ENCODE measurements at regions not wholly inside any gene's neighbourhood (a gene's known extent, or its start where the extent isn't known, plus 50 kb on each side); places are given as distances from the start of the nearest gene placed in this dataset.
"Not testable (repeated sequence)": the region's sequence is repeated elsewhere in the genome, so short reads cannot be mapped to it uniquely, and the experiment has no call there.

- no peaks in the 10 kb centered on the region for H3K27me3 Mint-ChIP-seq
- no peaks in the 10 kb centered on the region for H3K9me3 Mint-ChIP-seq
- H3K4me3 Mint-ChIP-seq = no peak overlapping the region
- no peak overlapping the region for H3K27ac Mint-ChIP-seq
- H3K36me3 Mint-ChIP-seq (ENCODE audit: low read depth) = no peaks in the 10 kb centered on the region
- H3K4me1 Mint-ChIP-seq = no peaks in the 10 kb centered on the region
- no peak for DNase-seq
- intact Hi-C loops (cut with micrococcal nuclease) = loop anchor here (2.0 to 10.0 kb wide), 2 partner anchors 139 to 659 kb away; no protein-coding TSS in a partner anchor
Measured at GRCh38 chr21:24514081-24514733, 1093.1 kb downstream of the MRPL39 start.

- no peaks in the 10 kb centered on the region for H3K4me1 Mint-ChIP-seq
- H3K9me3 Mint-ChIP-seq = no peaks in the 10 kb centered on the region
- no peak overlapping the region for H3K4me3 Mint-ChIP-seq
- H3K27me3 Mint-ChIP-seq = no peaks in the 10 kb centered on the region
- DNase-seq = no peak
- no peak overlapping the region for H3K27ac Mint-ChIP-seq
- H3K36me3 Mint-ChIP-seq (ENCODE audit: low read depth) = no peaks in the 10 kb centered on the region
- intact Hi-C loops (cut with micrococcal nuclease) = no loop called here
Measured at GRCh38 chr21:24509131-24509530, 1098.2 kb downstream of the MRPL39 start.

- peaks cover 2% of the 10 kb centered on the region for H3K36me3 Mint-ChIP-seq (ENCODE audit: low read depth)
- H3K4me3 Mint-ChIP-seq = no peak overlapping the region
- DNase-seq = no peak
- H3K27ac Mint-ChIP-seq = no peak overlapping the region
- intact Hi-C loops (cut with micrococcal nuclease) = no loop called here
- H3K9me3 Mint-ChIP-seq = no peaks in the 10 kb centered on the region
- H3K27me3 Mint-ChIP-seq = no peaks in the 10 kb centered on the region
- no peaks in the 10 kb centered on the region for H3K4me1 Mint-ChIP-seq
Measured at GRCh38 chr21:24486973-24487372, 1120.3 kb downstream of the MRPL39 start.

GRCh38 chr21:24483361-24483760 is 1123.9 kb downstream of the MRPL39 start:
- DNase-seq; H3K9me3 Mint-ChIP-seq; intact Hi-C loops (cut with micrococcal nuclease); H3K27ac Mint-ChIP-seq; H3K4me1 Mint-ChIP-seq; H3K4me3 Mint-ChIP-seq; H3K36me3 Mint-ChIP-seq (ENCODE audit: low read depth); H3K27me3 Mint-ChIP-seq: not testable (repeated sequence)

GRCh38 chr21:24470852-24471251 is 1136.4 kb downstream of the MRPL39 start:
- intact Hi-C loops (cut with micrococcal nuclease) = no loop called here
- Mint-ChIP-seq H3K9me3 (peaks cover 3% of the 10 kb centered on the region), H3K4me3 (no peak overlapping the region), H3K4me1 (no peaks in the 10 kb centered on the region), H3K27ac (no peak overlapping the region), H3K36me3 (ENCODE audit: low read depth) (no peaks in the 10 kb centered on the region), H3K27me3 (no peaks in the 10 kb centered on the region)
- DNase-seq = no peak

- no peak overlapping the region for H3K27ac Mint-ChIP-seq
- intact Hi-C loops (cut with micrococcal nuclease) = no loop called here
- no peak overlapping the region for H3K4me3 Mint-ChIP-seq
- no peaks in the 10 kb centered on the region for H3K9me3 Mint-ChIP-seq
- no peaks in the 10 kb centered on the region for H3K4me1 Mint-ChIP-seq
- H3K27me3 Mint-ChIP-seq = no peaks in the 10 kb centered on the region
- no peak for DNase-seq
- no peaks in the 10 kb centered on the region for H3K36me3 Mint-ChIP-seq (ENCODE audit: low read depth)
Measured at GRCh38 chr21:24456358-24456757, 1150.9 kb downstream of the MRPL39 start.

GRCh38 chr21:24450119-24450518 is 1157.2 kb downstream of the MRPL39 start:
- H3K27me3 Mint-ChIP-seq = no peaks in the 10 kb centered on the region
- intact Hi-C loops (cut with micrococcal nuclease) = no loop called here
- H3K27ac Mint-ChIP-seq = no peak overlapping the region
- H3K9me3 Mint-ChIP-seq = no peaks in the 10 kb centered on the region
- H3K36me3 Mint-ChIP-seq (ENCODE audit: low read depth) = peaks cover 5% of the 10 kb centered on the region
- no peak overlapping the region for H3K4me3 Mint-ChIP-seq
- DNase-seq = no peak
- no peaks in the 10 kb centered on the region for H3K4me1 Mint-ChIP-seq

GRCh38 chr21:24445517-24445916 is 1161.8 kb downstream of the MRPL39 start:
- intact Hi-C loops (cut with micrococcal nuclease) = no loop called here

GRCh38 chr21:24444736-24445135 is 1162.5 kb downstream of the MRPL39 start:
- Mint-ChIP-seq H3K27ac (no peak overlapping the region), H3K36me3 (ENCODE audit: low read depth) (peaks cover 20% of the 10 kb centered on the region), H3K27me3 (no peaks in the 10 kb centered on the region), H3K4me3 (no peak overlapping the region), H3K9me3 (no peaks in the 10 kb centered on the region), H3K4me1 (peaks cover 3% of the 10 kb centered on the region)
- DNase-seq = no peak
- intact Hi-C loops (cut with micrococcal nuclease) = no loop called here

More at GRCh38 chr21:24445517-24445916, 1161.8 kb downstream of the MRPL39 start:
- no peak for DNase-seq
- H3K4me3 Mint-ChIP-seq = no peak overlapping the region
- H3K27ac Mint-ChIP-seq = no peak overlapping the region
- no peaks in the 10 kb centered on the region for H3K27me3 Mint-ChIP-seq
- peaks cover 21% of the 10 kb centered on the region for H3K36me3 Mint-ChIP-seq (ENCODE audit: low read depth)
- H3K9me3 Mint-ChIP-seq = no peaks in the 10 kb centered on the region
- peaks cover 3% of the 10 kb centered on the region for H3K4me1 Mint-ChIP-seq

- Mint-ChIP-seq H3K27me3 (no peaks in the 10 kb centered on the region), H3K9me3 (peaks cover 12% of the 10 kb centered on the region), H3K4me1 (peaks cover 4% of the 10 kb centered on the region), H3K27ac (no peak overlapping the region), H3K36me3 (ENCODE audit: low read depth) (peaks cover 14% of the 10 kb centered on the region), H3K4me3 (no peak overlapping the region)
- DNase-seq = no peak
- intact Hi-C loops (cut with micrococcal nuclease) = no loop called here
Measured at GRCh38 chr21:24436236-24436635, 1171.0 kb downstream of the MRPL39 start.

- H3K9me3 Mint-ChIP-seq = no peaks in the 10 kb centered on the region
- H3K4me3 Mint-ChIP-seq = peak overlapping the region; percentile 83
- peak; percentile 75 for DNase-seq
- intact Hi-C loops (cut with micrococcal nuclease) = no loop called here
- H3K4me1 Mint-ChIP-seq = peaks cover 9% of the 10 kb centered on the region
- peak overlapping the region; percentile 82 for H3K27ac Mint-ChIP-seq
- peaks cover 6% of the 10 kb centered on the region for H3K27me3 Mint-ChIP-seq
- no peaks in the 10 kb centered on the region for H3K36me3 Mint-ChIP-seq (ENCODE audit: low read depth)
Measured at GRCh38 chr21:24428591-24429199, 1178.6 kb downstream of the MRPL39 start.

GRCh38 chr21:24424776-24425175 is 1182.5 kb downstream of the MRPL39 start:
- H3K27me3 Mint-ChIP-seq = peaks cover 13% of the 10 kb centered on the region
- no peak for DNase-seq
- no peaks in the 10 kb centered on the region for H3K36me3 Mint-ChIP-seq (ENCODE audit: low read depth)
- H3K4me1 Mint-ChIP-seq = peaks cover 5% of the 10 kb centered on the region
- no peak overlapping the region for H3K4me3 Mint-ChIP-seq
- no peak overlapping the region for H3K27ac Mint-ChIP-seq
- intact Hi-C loops (cut with micrococcal nuclease) = no loop called here
- no peaks in the 10 kb centered on the region for H3K9me3 Mint-ChIP-seq

GRCh38 chr21:24423546-24423945 is 1183.7 kb downstream of the MRPL39 start:
- Mint-ChIP-seq H3K36me3 (ENCODE audit: low read depth) (no peaks in the 10 kb centered on the region), H3K27ac (no peak overlapping the region), H3K4me1 (peaks cover 3% of the 10 kb centered on the region), H3K4me3 (no peak overlapping the region), H3K9me3 (no peaks in the 10 kb centered on the region), H3K27me3 (peaks cover 13% of the 10 kb centered on the region)
- intact Hi-C loops (cut with micrococcal nuclease) = no loop called here
- no peak for DNase-seq

GRCh38 chr21:24420689-24421088 is 1186.6 kb downstream of the MRPL39 start:
- no peak for DNase-seq
- intact Hi-C loops (cut with micrococcal nuclease) = no loop called here
- Mint-ChIP-seq H3K4me1 (no peaks in the 10 kb centered on the region), H3K9me3 (no peaks in the 10 kb centered on the region), H3K36me3 (ENCODE audit: low read depth) (no peaks in the 10 kb centered on the region), H3K27me3 (peaks cover 13% of the 10 kb centered on the region), H3K27ac (no peak overlapping the region), H3K4me3 (no peak overlapping the region)

- H3K9me3 Mint-ChIP-seq; H3K36me3 Mint-ChIP-seq (ENCODE audit: low read depth); H3K4me3 Mint-ChIP-seq; H3K4me1 Mint-ChIP-seq; intact Hi-C loops (cut with micrococcal nuclease); DNase-seq; H3K27ac Mint-ChIP-seq: not testable (repeated sequence)
- H3K27me3 Mint-ChIP-seq = peaks cover 11% of the 10 kb centered on the region
Measured at GRCh38 chr21:24419641-24420040, 1187.6 kb downstream of the MRPL39 start.

Measured in activated CD4-positive, alpha-beta T cell treated with anti-CD3 and anti-CD28 coated beads, Interleukin-2, amount 10 ng/mL, durations not matched to agents 24 days and 14 days (primary cell).